ENCODE measurements at regions not wholly inside any gene's neighbourhood (a gene's known extent, or its start where the extent isn't known, plus 50 kb on each side); places are given as distances from the start of the nearest gene placed in this dataset.

DNA sequence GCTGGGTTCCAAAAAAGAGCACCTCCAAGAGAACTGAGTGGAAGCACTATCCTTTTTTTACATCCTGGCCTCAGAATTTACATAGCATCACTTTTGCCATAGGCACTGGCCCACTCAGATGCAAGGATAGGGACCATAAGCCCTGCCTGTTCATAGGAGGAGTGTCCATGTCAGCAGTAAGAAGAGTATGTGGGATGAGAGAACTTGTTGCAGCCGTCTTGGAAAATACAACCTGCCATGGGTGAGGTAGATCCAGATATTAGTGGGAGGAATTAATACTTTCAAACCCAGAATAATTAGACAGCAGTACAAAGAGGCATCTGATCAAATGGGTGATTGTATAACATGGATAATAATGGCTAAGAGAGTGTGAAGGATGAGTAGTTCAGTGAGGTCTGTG is 110.7 kb upstream of the CELF4 start:
- TF ChIP-seq EZH2 (IDR thresholded peaks at IDR 0.05; ENCODE audit: borderline replicate concordance, low read length) = no peak
- TF ChIP-seq, protein P1, sequence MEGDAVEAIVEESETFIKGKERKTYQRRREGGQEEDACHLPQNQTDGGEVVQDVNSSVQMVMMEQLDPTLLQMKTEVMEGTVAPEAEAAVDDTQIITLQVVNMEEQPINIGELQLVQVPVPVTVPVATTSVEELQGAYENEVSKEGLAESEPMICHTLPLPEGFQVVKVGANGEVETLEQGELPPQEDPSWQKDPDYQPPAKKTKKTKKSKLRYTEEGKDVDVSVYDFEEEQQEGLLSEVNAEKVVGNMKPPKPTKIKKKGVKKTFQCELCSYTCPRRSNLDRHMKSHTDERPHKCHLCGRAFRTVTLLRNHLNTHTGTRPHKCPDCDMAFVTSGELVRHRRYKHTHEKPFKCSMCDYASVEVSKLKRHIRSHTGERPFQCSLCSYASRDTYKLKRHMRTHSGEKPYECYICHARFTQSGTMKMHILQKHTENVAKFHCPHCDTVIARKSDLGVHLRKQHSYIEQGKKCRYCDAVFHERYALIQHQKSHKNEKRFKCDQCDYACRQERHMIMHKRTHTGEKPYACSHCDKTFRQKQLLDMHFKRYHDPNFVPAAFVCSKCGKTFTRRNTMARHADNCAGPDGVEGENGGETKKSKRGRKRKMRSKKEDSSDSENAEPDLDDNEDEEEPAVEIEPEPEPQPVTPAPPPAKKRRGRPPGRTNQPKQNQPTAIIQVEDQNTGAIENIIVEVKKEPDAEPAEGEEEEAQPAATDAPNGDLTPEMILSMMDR (IDR thresholded peaks at IDR 0.05; ENCODE audit: low read length) = no peak
- Histone ChIP-seq H3F3A (ENCODE audit: insufficient read depth, low read length) (no peaks in the 10 kb centered on the region), H3K9me2 (ENCODE audit: low read depth, low read length) (no peaks in the 10 kb centered on the region), H3K9ac (ENCODE audit: low read length) (no peak overlapping the region), H3K4me2 (ENCODE audit: low read length) (no peak overlapping the region), H3K36me3 (ENCODE audit: insufficient read depth, low read length) (no peaks in the 10 kb centered on the region), H3K4me3 (ENCODE audit: low read depth, low read length, poor library complexity, severe bottlenecking) (no peak overlapping the region), H3K4me1 (ENCODE audit: insufficient read depth, low read length, severe bottlenecking) (no peaks in the 10 kb centered on the region), H3K27me3 (ENCODE audit: insufficient read depth, low read length) (no peaks in the 10 kb centered on the region), H3K9me3 (ENCODE audit: low read length) (no peaks in the 10 kb centered on the region), H2AFZ (ENCODE audit: low read length) (no peak overlapping the region), H3K79me2 (ENCODE audit: insufficient read depth, low read length) (no peaks in the 10 kb centered on the region), H3K27ac (ENCODE audit: low read depth, low read length, poor library complexity, severe bottlenecking) (no peak overlapping the region), H4K20me1 (ENCODE audit: insufficient read depth, low read length) (no peaks in the 10 kb centered on the region)

DNA sequence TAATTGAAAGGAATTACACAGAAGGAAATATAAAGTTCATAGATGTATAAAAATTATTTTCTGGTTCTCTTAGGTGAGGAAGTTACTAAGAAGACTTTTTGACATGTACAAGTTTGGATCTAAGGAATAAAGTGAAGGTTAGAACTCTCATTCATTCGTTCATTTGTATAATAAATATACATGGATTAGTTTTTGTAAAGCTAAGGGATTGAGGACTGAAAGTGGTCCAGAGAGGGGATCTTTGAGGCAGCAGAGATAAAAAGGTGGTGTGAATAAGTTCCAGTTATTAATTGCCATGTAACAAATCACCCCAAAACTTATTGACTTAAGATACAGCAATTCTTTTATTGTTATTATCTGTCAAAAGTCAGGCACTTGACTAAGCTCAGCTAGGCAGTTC is 110.1 kb upstream of the CELF4 start:
- no peaks in the 10 kb centered on the region for H3K36me3 ChIP-seq (ENCODE audit: insufficient read depth, low read length)
- H3K27ac ChIP-seq (ENCODE audit: low read depth, low read length, poor library complexity, severe bottlenecking) = no peak overlapping the region
- H3K79me2 ChIP-seq (ENCODE audit: insufficient read depth, low read length) = no peaks in the 10 kb centered on the region
- no peak overlapping the region for H3K4me3 ChIP-seq (ENCODE audit: low read depth, low read length, poor library complexity, severe bottlenecking)
- H3F3A ChIP-seq (ENCODE audit: insufficient read depth, low read length) = no peaks in the 10 kb centered on the region
- H2AFZ ChIP-seq (ENCODE audit: low read length) = no peak overlapping the region
- no peaks in the 10 kb centered on the region for H3K27me3 ChIP-seq (ENCODE audit: insufficient read depth, low read length)
- TF ChIP-seq, protein P1 (IDR thresholded peaks at IDR 0.05; ENCODE audit: low read length) = no peak
- no peak for TF ChIP-seq EZH2 (IDR thresholded peaks at IDR 0.05; ENCODE audit: borderline replicate concordance, low read length)
- no peaks in the 10 kb centered on the region for H3K4me1 ChIP-seq (ENCODE audit: insufficient read depth, low read length, severe bottlenecking)
- no peaks in the 10 kb centered on the region for H3K9me3 ChIP-seq (ENCODE audit: low read length)
- H3K9me2 ChIP-seq (ENCODE audit: low read depth, low read length) = no peaks in the 10 kb centered on the region
- no peak overlapping the region for H3K4me2 ChIP-seq (ENCODE audit: low read length)
- no peak overlapping the region for H3K9ac ChIP-seq (ENCODE audit: low read length)
- no peaks in the 10 kb centered on the region for H4K20me1 ChIP-seq (ENCODE audit: insufficient read depth, low read length)

DNA sequence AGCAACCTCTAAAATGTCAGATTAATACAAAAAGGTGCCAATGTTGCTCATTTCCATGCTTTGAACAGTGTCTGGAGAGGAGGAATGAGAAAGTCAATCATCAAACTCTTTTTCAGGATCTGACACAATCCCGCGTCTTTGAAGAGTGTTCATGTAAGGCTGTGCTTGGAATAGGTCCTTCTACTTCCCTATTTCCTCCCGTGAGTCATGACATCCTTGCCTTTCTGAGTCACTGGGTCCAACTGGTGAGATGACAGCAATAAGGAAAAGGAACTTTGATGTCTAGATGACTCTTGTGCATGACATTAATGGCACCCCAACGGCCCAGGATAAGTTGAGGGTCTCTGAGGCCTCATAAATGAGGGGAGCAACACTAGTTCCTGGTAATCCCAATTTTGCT is 109.0 kb upstream of the CELF4 start:
- Histone ChIP-seq H3K27me3 (ENCODE audit: insufficient read depth, low read length) (no peaks in the 10 kb centered on the region), H2AFZ (ENCODE audit: low read length) (no peak overlapping the region), H3F3A (ENCODE audit: insufficient read depth, low read length) (no peaks in the 10 kb centered on the region), H3K9ac (ENCODE audit: low read length) (no peak overlapping the region), H3K4me3 (ENCODE audit: low read depth, low read length, poor library complexity, severe bottlenecking) (no peak overlapping the region), H3K4me1 (ENCODE audit: insufficient read depth, low read length, severe bottlenecking) (no peaks in the 10 kb centered on the region), H4K20me1 (ENCODE audit: insufficient read depth, low read length) (no peaks in the 10 kb centered on the region), H3K4me2 (ENCODE audit: low read length) (no peak overlapping the region), H3K79me2 (ENCODE audit: insufficient read depth, low read length) (no peaks in the 10 kb centered on the region), H3K9me3 (ENCODE audit: low read length) (no peaks in the 10 kb centered on the region), H3K9me2 (ENCODE audit: low read depth, low read length) (no peaks in the 10 kb centered on the region), H3K27ac (ENCODE audit: low read depth, low read length, poor library complexity, severe bottlenecking) (no peak overlapping the region), H3K36me3 (ENCODE audit: insufficient read depth, low read length) (no peaks in the 10 kb centered on the region)
- TF ChIP-seq, protein P1 (IDR thresholded peaks at IDR 0.05; ENCODE audit: low read length) = no peak
- TF ChIP-seq EZH2 (IDR thresholded peaks at IDR 0.05; ENCODE audit: borderline replicate concordance, low read length) = no peak
